GM12892 (cell line): ENCODE measurements at regions not wholly inside any gene's neighbourhood (a gene's known extent, or its start where the extent isn't known, plus 50 kb on each side); places are given as distances from the start of the nearest gene placed in this dataset.

Experiments
- POLR2A ChIP-seq: IDR thresholded peaks from 2 replicates; pipeline ENCODE4 v1.6.1; 2011; ENCODE audit warnings: low read depth, low read length, control low read depth
- TAF1 ChIP-seq: IDR thresholded peaks from 2 replicates; pipeline ENCODE4 v1.6.1; 2011; ENCODE audit warnings: low read depth, mild to moderate bottlenecking, control low read depth, low read length, borderline replicate concordance

DNA sequence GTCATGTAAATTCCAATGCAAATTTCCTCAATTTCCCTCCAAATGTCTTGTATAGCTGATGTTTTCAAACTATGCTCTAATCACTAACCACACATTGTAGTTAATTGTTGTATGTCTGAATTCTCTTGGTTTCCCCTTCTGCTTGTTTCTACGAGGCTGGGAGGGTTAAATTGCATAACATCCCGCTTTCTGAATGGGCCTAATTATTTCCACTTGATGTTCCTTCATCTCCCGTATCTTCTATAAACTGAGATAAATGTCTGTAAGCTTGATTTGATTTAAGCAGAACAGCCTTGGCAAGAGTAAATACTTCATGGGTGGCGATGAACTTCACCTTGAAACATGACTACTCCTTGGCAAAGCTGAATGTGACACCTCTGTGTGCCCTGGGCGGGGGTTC is 72.2 kb downstream of the SERINC2 start:
- TF ChIP-seq POLR2A (no peak), TAF1 (no peak)
